Neural crest cell (in vitro differentiated cells): ENCODE measurements at regions not wholly inside any gene's neighbourhood (a gene's known extent, or its start where the extent isn't known, plus 50 kb on each side); places are given as distances from the start of the nearest gene placed in this dataset.

Experiments used
- DNase-seq: peaks from one replicate; pipeline ENCODE4 v3.0.0; 2021; ENCODE audit warnings: low read depth, mixed read lengths, low spot score
- H3K27ac Mint-ChIP-seq: one replicate; pipeline ENCODE4 v1.8.0; 2021; ENCODE audit warnings: mild to moderate bottlenecking, mixed read lengths; ENCODE audit not compliant: unreplicated experiment
- H3K27me3 Mint-ChIP-seq: 2 replicates; pipeline ENCODE4 v1.8.0; 2021; ENCODE audit warnings: low read depth, mild to moderate bottlenecking, mixed read lengths
- H3K36me3 Mint-ChIP-seq: 2 replicates; pipeline ENCODE4 v1.8.0; 2021; ENCODE audit warnings: low read depth, mild to moderate bottlenecking, mixed read lengths
- H3K4me1 Mint-ChIP-seq: 2 replicates; pipeline ENCODE4 v1.8.0; 2021; ENCODE audit warnings: mixed read lengths
- H3K4me3 Mint-ChIP-seq: one replicate; pipeline ENCODE4 v1.8.0; 2021; ENCODE audit warnings: mild to moderate bottlenecking, mixed read lengths
- H3K9me3 Mint-ChIP-seq: 2 replicates; pipeline ENCODE4 v1.8.0; 2021; ENCODE audit warnings: mixed read lengths
- CTCF ChIP-seq: fragments of 200-600 bp; sonication (generic); conservative IDR thresholded peaks from 2 replicates; pipeline ENCODE4 v1.5.0; 2021; ENCODE audit warnings: antibody characterized with exemption, mild to moderate bottlenecking

GRCh38 chr5:14983666-14984441, 112.3 kb upstream of the ANKH start:
- Mint-ChIP-seq H3K4me3 (no peak overlapping the region), H3K9me3 (peaks cover 7% of the 10 kb centered on the region), H3K36me3 (no peaks in the 10 kb centered on the region), H3K27ac (no peak overlapping the region), H3K4me1 (no peaks in the 10 kb centered on the region), H3K27me3 (no peaks in the 10 kb centered on the region)
- no peak for DNase-seq
- no peak for TF ChIP-seq CTCF

GRCh38 chr5:14980698-14981097, 109.1 kb upstream of the ANKH start:
- TF ChIP-seq CTCF: no peak
- no peak overlapping the region for H3K4me3 Mint-ChIP-seq
- no peak overlapping the region for H3K27ac Mint-ChIP-seq
- no peaks in the 10 kb centered on the region for H3K36me3 Mint-ChIP-seq
- DNase-seq: no peak
- H3K9me3 Mint-ChIP-seq: peaks cover 10% of the 10 kb centered on the region
- H3K27me3 Mint-ChIP-seq: no peaks in the 10 kb centered on the region
- no peaks in the 10 kb centered on the region for H3K4me1 Mint-ChIP-seq

- H3K4me1 Mint-ChIP-seq: no peaks in the 10 kb centered on the region
- peaks cover 8% of the 10 kb centered on the region for H3K9me3 Mint-ChIP-seq
- H3K27me3 Mint-ChIP-seq: no peaks in the 10 kb centered on the region
- DNase-seq: no peak
- H3K27ac Mint-ChIP-seq: no peak overlapping the region
- H3K4me3 Mint-ChIP-seq: no peak overlapping the region
- TF ChIP-seq CTCF: no peak
- H3K36me3 Mint-ChIP-seq: no peaks in the 10 kb centered on the region
Measured at GRCh38 chr5:14977058-14977685, 105.6 kb upstream of the ANKH start.

- peaks cover 6% of the 10 kb centered on the region for H3K9me3 Mint-ChIP-seq
- H3K36me3 Mint-ChIP-seq: no peaks in the 10 kb centered on the region
- DNase-seq: no peak
- no peak overlapping the region for H3K27ac Mint-ChIP-seq
- TF ChIP-seq CTCF: no peak
- H3K4me3 Mint-ChIP-seq: no peak overlapping the region
- no peaks in the 10 kb centered on the region for H3K27me3 Mint-ChIP-seq
- no peaks in the 10 kb centered on the region for H3K4me1 Mint-ChIP-seq
Measured at GRCh38 chr5:14976486-14976885, 104.9 kb upstream of the ANKH start.

- no peak overlapping the region for H3K27ac Mint-ChIP-seq
- H3K9me3 Mint-ChIP-seq: peaks cover 3% of the 10 kb centered on the region
- TF ChIP-seq CTCF: no peak
- DNase-seq: no peak
- H3K36me3 Mint-ChIP-seq: no peaks in the 10 kb centered on the region
- no peaks in the 10 kb centered on the region for H3K27me3 Mint-ChIP-seq
- no peak overlapping the region for H3K4me3 Mint-ChIP-seq
- H3K4me1 Mint-ChIP-seq: no peaks in the 10 kb centered on the region
Measured at GRCh38 chr5:14971873-14972272, 100.3 kb upstream of the ANKH start.
